Bronchial epithelial cell (primary cell): ENCODE measurements at regions not wholly inside any gene's neighbourhood (a gene's known extent, or its start where the extent isn't known, plus 50 kb on each side); places are given as distances from the start of the nearest gene placed in this dataset.

Source experiments
- DNase-seq: peaks from one replicate; pipeline ENCODE4 v3.0.0-alpha.2; 2010; ENCODE audit warnings: low read depth
- FAIRE-seq: peaks from 2 replicates; lab custom pipeline; 2011; peaks lifted over from hg19 to GRCh38; lab: Jason Lieb, UNC
- H3K27me3 ChIP-seq: 2 replicates; pipeline ENCODE4 v1.5.1; 2011; ENCODE audit warnings: low read length; ENCODE audit not compliant: control insufficient read depth, insufficient read depth
- H3K36me3 ChIP-seq: 2 replicates; pipeline ENCODE4 v1.5.1; 2011; ENCODE audit warnings: low read length; ENCODE audit not compliant: control insufficient read depth, insufficient read depth
- H3K4me3 ChIP-seq: 2 replicates; pipeline ENCODE4 v1.5.1; 2011; ENCODE audit warnings: mild to moderate bottlenecking, low read depth, low read length, control low read depth
- TF ChIP-seq, protein P1 (sequence below): IDR thresholded peaks from 2 replicates; pipeline ENCODE4 v1.5.1; 2011; ENCODE audit warnings: mild to moderate bottlenecking, moderate library complexity, low read length, control low read depth, inconsistent platforms; ENCODE audit not compliant: insufficient read depth, severe bottlenecking

DNA sequence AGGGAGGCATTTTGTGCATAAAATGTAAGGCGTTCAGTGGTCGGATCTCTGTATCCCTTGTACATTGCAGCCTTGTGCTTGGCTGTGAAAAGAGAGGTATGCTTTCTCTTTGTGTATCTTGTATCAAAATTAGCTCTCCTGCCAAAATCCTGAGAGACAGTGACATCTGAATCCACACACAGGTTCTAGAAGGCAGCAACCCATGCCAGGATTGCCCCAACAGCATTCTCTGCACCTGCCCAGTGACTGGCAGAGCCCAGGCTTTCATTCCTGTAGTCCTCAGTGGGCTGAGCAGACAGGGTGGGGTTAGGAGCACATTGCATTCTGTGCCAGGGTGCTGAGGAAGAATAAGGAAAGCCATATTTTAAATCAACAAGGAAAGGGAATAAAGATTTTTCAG, 740.3 kb upstream of the RAB6C start:
- TF ChIP-seq, protein P1, sequence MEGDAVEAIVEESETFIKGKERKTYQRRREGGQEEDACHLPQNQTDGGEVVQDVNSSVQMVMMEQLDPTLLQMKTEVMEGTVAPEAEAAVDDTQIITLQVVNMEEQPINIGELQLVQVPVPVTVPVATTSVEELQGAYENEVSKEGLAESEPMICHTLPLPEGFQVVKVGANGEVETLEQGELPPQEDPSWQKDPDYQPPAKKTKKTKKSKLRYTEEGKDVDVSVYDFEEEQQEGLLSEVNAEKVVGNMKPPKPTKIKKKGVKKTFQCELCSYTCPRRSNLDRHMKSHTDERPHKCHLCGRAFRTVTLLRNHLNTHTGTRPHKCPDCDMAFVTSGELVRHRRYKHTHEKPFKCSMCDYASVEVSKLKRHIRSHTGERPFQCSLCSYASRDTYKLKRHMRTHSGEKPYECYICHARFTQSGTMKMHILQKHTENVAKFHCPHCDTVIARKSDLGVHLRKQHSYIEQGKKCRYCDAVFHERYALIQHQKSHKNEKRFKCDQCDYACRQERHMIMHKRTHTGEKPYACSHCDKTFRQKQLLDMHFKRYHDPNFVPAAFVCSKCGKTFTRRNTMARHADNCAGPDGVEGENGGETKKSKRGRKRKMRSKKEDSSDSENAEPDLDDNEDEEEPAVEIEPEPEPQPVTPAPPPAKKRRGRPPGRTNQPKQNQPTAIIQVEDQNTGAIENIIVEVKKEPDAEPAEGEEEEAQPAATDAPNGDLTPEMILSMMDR = no peak
- H3K4me3 ChIP-seq = no peak overlapping the region
- FAIRE-seq (no peak), DNase-seq (no peak)
- H3K36me3 ChIP-seq = no peaks in the 10 kb centered on the region
- no peaks in the 10 kb centered on the region for H3K27me3 ChIP-seq

- FAIRE-seq (no peak), DNase-seq (no peak)
- no peaks in the 10 kb centered on the region for H3K27me3 ChIP-seq
- H3K4me3 ChIP-seq = no peak overlapping the region
- H3K36me3 ChIP-seq = no peaks in the 10 kb centered on the region
- TF ChIP-seq, protein P1 = no peak
Measured at GRCh38 chr2:129240061-129240460, 739.4 kb upstream of the RAB6C start.

GRCh38 chr2:129242269-129242668, 737.2 kb upstream of the RAB6C start:
- Histone ChIP-seq H3K4me3 (no peak overlapping the region), H3K36me3 (no peaks in the 10 kb centered on the region), H3K27me3 (no peaks in the 10 kb centered on the region)
- DNase-seq = no peak
- TF ChIP-seq, protein P1 = no peak
- no peak for FAIRE-seq

- Histone ChIP-seq H3K27me3 (no peaks in the 10 kb centered on the region), H3K36me3 (no peaks in the 10 kb centered on the region), H3K4me3 (no peak overlapping the region)
- no peak for DNase-seq
- no peak for FAIRE-seq
- TF ChIP-seq, protein P1 = no peak
Measured at GRCh38 chr2:129247751-129248150, 731.7 kb upstream of the RAB6C start.

GRCh38 chr2:129248198-129248597, 731.3 kb upstream of the RAB6C start:
- TF ChIP-seq, protein P1 = no peak
- H3K4me3 ChIP-seq = no peak overlapping the region
- no peaks in the 10 kb centered on the region for H3K27me3 ChIP-seq
- peak; percentile 33 for DNase-seq
- peak; percentile 47 for FAIRE-seq
- no peaks in the 10 kb centered on the region for H3K36me3 ChIP-seq

- FAIRE-seq = peak; percentile 40
- no peaks in the 10 kb centered on the region for H3K27me3 ChIP-seq
- H3K4me3 ChIP-seq = no peak overlapping the region
- peak; percentile 85 for DNase-seq
- TF ChIP-seq, protein P1 = no peak
- no peaks in the 10 kb centered on the region for H3K36me3 ChIP-seq
Measured at GRCh38 chr2:129252781-129253460, 726.5 kb upstream of the RAB6C start.
